KMS-11 (cell line): ENCODE measurements at regions not wholly inside any gene's neighbourhood (a gene's known extent, or its start where the extent isn't known, plus 50 kb on each side); places are given as distances from the start of the nearest gene placed in this dataset.

Experiments
- H2AFZ ChIP-seq: fragments of 200-600 bp; sonication (generic); 2 replicates; pipeline ENCODE4 v1.6.1; 2016; ENCODE audit warnings: antibody characterized with exemption, mixed run types, low read depth
- H3K27ac ChIP-seq: fragments of 200-600 bp; sonication (generic); 2 replicates; pipeline ENCODE4 v1.6.1; 2016; ENCODE audit warnings: mild to moderate bottlenecking, mixed run types
- H3K27me3 ChIP-seq: fragments of 200-600 bp; sonication (generic); 2 replicates; pipeline ENCODE4 v1.6.1; 2017; ENCODE audit warnings: mild to moderate bottlenecking, low read depth, mixed run types, moderate library complexity; ENCODE audit not compliant: insufficient read depth
- H3K36me3 ChIP-seq: fragments of 200-600 bp; sonication (generic); 2 replicates; pipeline ENCODE4 v1.6.1; 2017; ENCODE audit warnings: mild to moderate bottlenecking, mixed run types; ENCODE audit not compliant: insufficient read depth
- H3K4me1 ChIP-seq: fragments of 200-600 bp; sonication (generic); 2 replicates; pipeline ENCODE4 v1.6.1; 2016; ENCODE audit warnings: mild to moderate bottlenecking, low read depth, mixed run types; ENCODE audit not compliant: poor library complexity, severe bottlenecking
- H3K4me2 ChIP-seq: fragments of 200-600 bp; sonication (generic); 2 replicates; pipeline ENCODE4 v1.7.0; 2016; ENCODE audit warnings: mild to moderate bottlenecking, mixed run types
- H3K4me3 ChIP-seq: fragments of 200-600 bp; sonication (generic); IDR thresholded peaks from 2 replicates; pipeline ENCODE4 v1.6.1; 2017; ENCODE audit warnings: low read depth, low read length, mixed read lengths; ENCODE audit not compliant: insufficient read depth
- H3K79me2 ChIP-seq: fragments of 200-600 bp; sonication (generic); 2 replicates; pipeline ENCODE4 v1.6.1; 2016; ENCODE audit warnings: low read depth, mixed run types; ENCODE audit not compliant: insufficient read depth
- H3K9ac ChIP-seq: fragments of 200-600 bp; sonication (generic); 2 replicates; pipeline ENCODE4 v1.6.1; 2016; ENCODE audit warnings: mild to moderate bottlenecking, mixed run types
- H4K20me1 ChIP-seq: fragments of 200-600 bp; sonication (generic); 2 replicates; pipeline ENCODE4 v1.6.1; 2016; ENCODE audit warnings: mild to moderate bottlenecking, mixed run types; ENCODE audit not compliant: insufficient read depth
- TF ChIP-seq, protein P1 (sequence below): fragments of 200-600 bp; sonication (generic); conservative IDR thresholded peaks from 2 replicates; pipeline ENCODE4 v1.6.1; 2017; ENCODE audit warnings: low read depth, mild to moderate bottlenecking, antibody characterized with exemption, low read length, moderate library complexity, mixed read lengths

- Histone ChIP-seq H3K36me3 (no peaks in the 10 kb centered on the region), H4K20me1 (no peaks in the 10 kb centered on the region), H3K4me3 (no peak overlapping the region), H3K79me2 (no peaks in the 10 kb centered on the region), H3K4me1 (no peaks in the 10 kb centered on the region), H3K4me2 (no peak overlapping the region), H3K27ac (no peak overlapping the region), H2AFZ (no peak overlapping the region), H3K27me3 (no peaks in the 10 kb centered on the region), H3K9ac (no peak overlapping the region)
- TF ChIP-seq, protein P1, sequence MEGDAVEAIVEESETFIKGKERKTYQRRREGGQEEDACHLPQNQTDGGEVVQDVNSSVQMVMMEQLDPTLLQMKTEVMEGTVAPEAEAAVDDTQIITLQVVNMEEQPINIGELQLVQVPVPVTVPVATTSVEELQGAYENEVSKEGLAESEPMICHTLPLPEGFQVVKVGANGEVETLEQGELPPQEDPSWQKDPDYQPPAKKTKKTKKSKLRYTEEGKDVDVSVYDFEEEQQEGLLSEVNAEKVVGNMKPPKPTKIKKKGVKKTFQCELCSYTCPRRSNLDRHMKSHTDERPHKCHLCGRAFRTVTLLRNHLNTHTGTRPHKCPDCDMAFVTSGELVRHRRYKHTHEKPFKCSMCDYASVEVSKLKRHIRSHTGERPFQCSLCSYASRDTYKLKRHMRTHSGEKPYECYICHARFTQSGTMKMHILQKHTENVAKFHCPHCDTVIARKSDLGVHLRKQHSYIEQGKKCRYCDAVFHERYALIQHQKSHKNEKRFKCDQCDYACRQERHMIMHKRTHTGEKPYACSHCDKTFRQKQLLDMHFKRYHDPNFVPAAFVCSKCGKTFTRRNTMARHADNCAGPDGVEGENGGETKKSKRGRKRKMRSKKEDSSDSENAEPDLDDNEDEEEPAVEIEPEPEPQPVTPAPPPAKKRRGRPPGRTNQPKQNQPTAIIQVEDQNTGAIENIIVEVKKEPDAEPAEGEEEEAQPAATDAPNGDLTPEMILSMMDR: no peak
Observed at GRCh38 chr2:67888351-67889005, 174.3 kb downstream of the C1D start.

DNA sequence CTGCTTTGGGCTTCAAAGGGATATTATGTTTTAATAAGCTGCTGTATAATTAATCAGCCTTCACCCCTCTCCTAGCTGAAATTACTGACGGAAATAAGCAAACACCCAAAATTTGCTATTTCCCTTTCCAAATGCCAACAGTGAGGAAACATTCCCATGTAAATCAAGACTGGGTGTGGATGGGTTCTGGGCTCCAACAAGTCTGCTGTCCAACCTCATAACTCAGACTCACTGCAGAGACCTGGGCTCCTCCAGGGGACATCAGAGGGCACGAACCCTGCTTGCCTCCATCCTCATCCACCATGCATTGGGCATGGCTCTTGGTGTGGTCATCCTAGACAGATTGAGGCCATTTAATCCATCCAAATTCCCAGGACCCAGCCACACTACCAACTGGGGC is 173.7 kb downstream of the C1D start:
- Histone ChIP-seq H2AFZ (no peak overlapping the region), H3K4me3 (no peak overlapping the region), H3K4me2 (no peak overlapping the region), H3K36me3 (no peaks in the 10 kb centered on the region), H3K4me1 (no peaks in the 10 kb centered on the region), H4K20me1 (no peaks in the 10 kb centered on the region), H3K9ac (no peak overlapping the region), H3K27me3 (no peaks in the 10 kb centered on the region), H3K27ac (no peak overlapping the region), H3K79me2 (no peaks in the 10 kb centered on the region)
- TF ChIP-seq, protein P1: no peak

- Histone ChIP-seq H3K27ac (no peak overlapping the region), H2AFZ (no peak overlapping the region), H4K20me1 (no peaks in the 10 kb centered on the region), H3K9ac (no peak overlapping the region), H3K4me1 (no peaks in the 10 kb centered on the region), H3K36me3 (no peaks in the 10 kb centered on the region), H3K27me3 (no peaks in the 10 kb centered on the region), H3K4me2 (no peak overlapping the region), H3K4me3 (no peak overlapping the region), H3K79me2 (no peaks in the 10 kb centered on the region)
- TF ChIP-seq, protein P1: no peak
Observed at GRCh38 chr2:67891642-67892041, 171.2 kb downstream of the C1D start.

DNA sequence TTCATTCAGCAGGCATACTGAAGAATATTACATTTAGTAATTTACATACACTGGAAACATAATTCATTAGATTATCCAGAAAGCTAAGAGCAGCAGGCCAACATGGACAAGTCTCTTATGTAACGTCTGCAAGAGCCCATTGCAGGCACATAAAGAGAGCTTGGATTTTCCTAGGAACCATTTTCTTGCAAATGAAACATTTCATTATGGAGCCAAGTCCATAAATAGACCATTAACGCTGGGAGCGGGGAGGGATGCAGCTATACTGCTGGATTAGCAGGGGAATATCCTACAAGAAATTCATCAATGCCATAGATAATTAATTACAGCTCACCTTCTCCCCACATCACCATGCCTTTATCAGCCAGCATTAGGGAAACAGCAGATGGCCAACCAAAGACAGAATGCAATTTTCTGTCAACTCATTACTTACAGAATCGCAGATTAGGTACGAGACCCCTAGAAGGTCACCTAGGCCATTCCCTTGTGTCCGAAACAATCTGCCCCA is 170.4 kb downstream of the C1D start:
- H4K20me1 ChIP-seq: no peaks in the 10 kb centered on the region
- no peaks in the 10 kb centered on the region for H3K4me1 ChIP-seq
- H3K79me2 ChIP-seq: no peaks in the 10 kb centered on the region
- H3K27me3 ChIP-seq: no peaks in the 10 kb centered on the region
- no peak overlapping the region for H3K9ac ChIP-seq
- no peaks in the 10 kb centered on the region for H3K36me3 ChIP-seq
- no peak overlapping the region for H2AFZ ChIP-seq
- H3K27ac ChIP-seq: no peak overlapping the region
- TF ChIP-seq, protein P1: no peak
- no peak overlapping the region for H3K4me2 ChIP-seq
- no peak overlapping the region for H3K4me3 ChIP-seq
